GM18505 (cell line): ENCODE measurements at regions not wholly inside any gene's neighbourhood (a gene's known extent, or its start where the extent isn't known, plus 50 kb on each side); places are given as distances from the start of the nearest gene placed in this dataset.

Experiments
- ATAC-seq: cut with Tn5 transposase; IDR thresholded peaks from one replicate; pipeline ENCODE4 v1.9.1; 2021; ENCODE audit not compliant: unreplicated experiment
- POLR2A ChIP-seq: IDR thresholded peaks from 4 replicates; pipeline ENCODE4 v1.6.1; 2011; ENCODE audit warnings: borderline replicate concordance; ENCODE audit not compliant: insufficient read depth, insufficient read length; ENCODE audit errors: extremely low read depth

DNA sequence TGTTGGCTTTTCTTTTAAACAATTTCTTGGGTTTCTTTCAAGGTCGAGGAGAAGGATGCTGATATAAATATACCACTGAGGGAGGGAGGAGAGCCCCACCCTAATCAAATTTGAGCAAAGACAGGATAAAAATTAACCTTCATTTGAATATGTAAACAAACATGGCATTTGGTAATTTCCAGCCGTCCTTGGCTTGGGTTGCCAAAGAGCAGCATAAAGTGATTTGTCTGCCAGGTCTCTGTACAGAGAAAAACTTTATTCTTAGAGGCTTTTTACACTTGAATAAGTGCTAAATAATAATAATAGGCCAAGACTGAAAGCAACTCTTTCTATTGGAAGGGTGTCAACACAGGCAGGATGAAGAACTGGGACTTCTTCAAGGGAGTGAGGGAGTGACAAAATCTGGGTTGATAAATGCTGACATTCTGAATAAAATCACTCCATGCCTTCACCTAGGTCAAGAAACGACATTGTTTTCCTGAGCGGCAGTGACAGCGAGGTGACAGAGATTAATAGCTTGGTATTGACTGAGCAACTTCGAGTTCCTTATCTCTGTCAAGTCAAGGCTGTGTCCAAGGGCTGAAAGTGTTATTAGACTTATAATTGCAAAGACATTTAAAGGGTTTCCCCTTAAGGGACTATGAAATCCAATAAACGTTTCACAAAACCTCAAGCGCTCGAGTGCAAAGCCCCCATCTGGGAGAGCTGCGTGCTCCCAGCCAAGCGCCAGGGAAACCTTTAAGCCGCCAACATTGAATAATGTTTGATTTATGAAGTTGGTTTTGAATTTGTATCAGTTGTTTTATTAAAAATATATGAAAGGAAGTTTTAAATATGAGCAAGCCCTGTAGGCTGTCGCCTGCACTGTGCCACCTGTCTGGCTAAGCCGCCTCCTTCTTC lies 269.5 kb upstream of the N4BP1 start:
- ATAC-seq: no peak
- TF ChIP-seq POLR2A: no peak

DNA sequence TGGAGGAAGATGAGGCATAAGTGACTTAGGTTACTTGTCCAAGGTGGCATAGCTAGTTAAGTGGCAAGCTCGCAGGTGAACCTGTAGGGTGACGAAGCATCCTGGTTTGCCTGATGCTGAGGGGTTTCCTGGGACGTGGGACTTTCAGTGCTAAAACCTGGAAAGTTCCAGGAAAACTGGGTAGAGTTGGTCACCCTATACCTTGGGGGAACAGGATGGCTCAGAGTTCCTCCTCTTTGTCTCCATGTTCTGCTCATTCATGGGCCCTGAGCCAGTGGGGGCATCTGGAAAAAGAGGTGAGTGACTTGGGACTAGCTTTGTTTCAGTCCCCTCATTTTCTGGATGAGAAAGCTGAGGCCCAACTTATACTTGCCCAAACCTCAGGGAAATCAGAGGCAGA lies 268.0 kb upstream of the N4BP1 start:
- ATAC-seq: no peak
- TF ChIP-seq POLR2A: no peak

DNA sequence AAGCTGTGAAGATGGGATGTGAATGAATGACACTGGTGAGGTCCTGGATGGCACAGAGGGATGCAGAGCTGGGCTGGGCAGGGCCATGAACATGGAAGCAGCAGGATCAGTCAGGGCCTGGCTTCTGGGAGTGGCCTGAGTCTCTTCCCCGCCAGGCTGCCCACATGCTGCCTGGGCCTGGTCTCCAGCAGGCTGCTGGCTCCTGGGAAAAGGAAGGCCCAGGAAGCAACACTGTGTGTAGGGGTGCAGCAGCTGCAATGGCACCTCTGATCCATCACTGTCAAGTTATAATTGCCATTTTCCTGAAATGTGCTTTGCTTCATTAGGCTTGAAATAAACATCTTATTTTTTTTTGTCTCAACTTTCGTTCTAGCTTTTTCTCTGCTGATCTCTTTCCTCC lies 260.2 kb upstream of the N4BP1 start:
- no peak for ATAC-seq
- TF ChIP-seq POLR2A: no peak

DNA sequence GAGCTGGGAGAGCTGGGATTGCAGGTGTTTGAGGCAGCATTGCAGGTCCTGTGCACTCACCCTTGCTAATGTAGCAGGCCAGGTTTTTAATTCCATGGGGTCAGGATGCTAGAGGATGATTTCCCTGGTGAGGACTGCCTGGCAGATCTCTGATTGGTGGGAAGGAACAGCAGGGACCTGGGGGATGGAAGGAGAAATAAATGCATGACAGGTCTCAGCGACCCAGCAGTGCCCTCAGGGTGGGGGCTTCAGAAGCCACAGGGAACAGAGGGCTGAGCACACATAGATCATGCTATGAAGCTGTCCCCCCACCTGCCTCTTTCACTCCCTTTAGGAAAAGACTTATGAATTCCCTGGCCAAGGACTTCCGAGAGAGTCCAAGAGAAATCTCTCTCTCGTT lies 255.5 kb upstream of the N4BP1 start:
- no peak for TF ChIP-seq POLR2A
- ATAC-seq: no peak

DNA sequence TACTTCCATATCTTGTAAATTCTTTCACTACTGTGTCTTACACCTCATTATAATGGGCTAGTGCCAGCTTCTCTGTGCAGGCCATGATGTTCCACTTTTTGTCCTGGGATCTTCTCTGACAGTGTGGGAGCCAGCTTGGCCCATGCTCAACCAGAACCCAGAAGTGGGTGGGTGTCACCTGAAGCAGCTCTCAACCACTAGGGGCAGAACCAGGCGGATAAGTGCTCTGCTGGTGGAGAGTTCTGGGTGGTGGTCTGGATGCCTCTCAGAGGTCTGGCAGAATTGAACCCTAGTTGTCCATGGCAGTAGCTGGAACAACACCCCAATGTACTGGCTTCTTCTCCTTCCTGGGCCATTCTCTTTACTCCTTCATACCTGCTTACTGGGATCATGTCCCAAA lies 254.1 kb upstream of the N4BP1 start:
- no peak for TF ChIP-seq POLR2A
- ATAC-seq: no peak

DNA sequence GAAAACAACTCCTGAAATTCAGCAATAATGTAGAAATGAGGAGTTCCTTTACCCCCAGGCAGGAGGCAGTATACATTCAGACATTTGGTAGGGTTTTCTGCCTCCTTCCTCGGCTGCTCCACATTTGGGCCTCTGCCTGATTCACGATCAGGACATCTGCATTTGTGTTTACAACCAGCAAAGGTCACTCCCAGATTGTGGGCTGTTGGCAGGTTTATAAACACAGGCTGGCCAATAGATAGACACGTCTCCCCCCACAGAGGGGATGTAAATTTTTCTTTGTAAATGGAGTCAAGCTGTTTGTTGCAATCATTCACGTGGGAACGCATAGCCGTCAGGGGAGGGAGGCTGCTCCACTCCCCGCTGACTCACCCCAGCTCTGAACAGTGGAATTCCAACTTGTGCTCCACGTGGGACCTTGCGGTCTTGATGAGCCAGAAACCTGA lies 252.1 kb upstream of the N4BP1 start:
- ATAC-seq: no peak
- no peak for TF ChIP-seq POLR2A

DNA sequence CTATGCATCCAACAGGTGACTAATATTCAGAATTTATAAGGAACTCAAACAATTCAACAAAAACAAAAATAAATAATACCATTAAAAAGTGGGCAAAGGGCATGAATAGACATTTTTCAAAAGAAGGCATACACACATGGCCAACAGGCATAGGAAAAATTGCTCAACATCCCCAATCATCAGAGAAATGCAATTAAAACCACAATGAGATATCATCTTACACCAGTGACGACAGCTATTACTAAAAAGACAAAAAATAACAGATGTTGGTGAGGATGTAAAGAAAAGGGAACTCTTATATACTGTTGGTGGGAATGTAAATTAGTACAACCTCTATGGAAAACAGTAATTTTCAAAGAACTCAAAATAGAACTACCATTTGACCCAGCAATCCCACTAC lies 250.4 kb upstream of the N4BP1 start:
- TF ChIP-seq POLR2A: no peak
- ATAC-seq: no peak

DNA sequence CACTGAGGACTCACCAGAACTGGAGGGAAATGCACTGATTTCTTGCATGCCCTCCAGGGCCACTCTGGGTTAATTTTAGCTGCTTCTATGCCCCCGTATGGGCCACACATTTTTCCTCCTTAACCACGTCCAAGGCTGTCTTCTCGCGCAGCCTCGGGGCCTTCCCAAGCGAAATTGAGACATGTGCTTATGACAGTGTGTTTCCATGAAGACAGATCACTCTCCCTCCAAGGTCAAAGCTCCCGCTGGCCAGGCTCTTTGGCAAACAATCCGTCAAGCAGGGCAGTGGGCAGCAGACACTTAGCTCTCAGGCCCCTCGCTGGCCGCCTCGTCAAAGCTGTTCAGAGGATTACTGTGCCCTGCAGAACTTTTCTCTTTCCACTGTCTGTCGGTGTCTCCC lies 243.0 kb upstream of the N4BP1 start:
- ATAC-seq: no peak
- TF ChIP-seq POLR2A: no peak

DNA sequence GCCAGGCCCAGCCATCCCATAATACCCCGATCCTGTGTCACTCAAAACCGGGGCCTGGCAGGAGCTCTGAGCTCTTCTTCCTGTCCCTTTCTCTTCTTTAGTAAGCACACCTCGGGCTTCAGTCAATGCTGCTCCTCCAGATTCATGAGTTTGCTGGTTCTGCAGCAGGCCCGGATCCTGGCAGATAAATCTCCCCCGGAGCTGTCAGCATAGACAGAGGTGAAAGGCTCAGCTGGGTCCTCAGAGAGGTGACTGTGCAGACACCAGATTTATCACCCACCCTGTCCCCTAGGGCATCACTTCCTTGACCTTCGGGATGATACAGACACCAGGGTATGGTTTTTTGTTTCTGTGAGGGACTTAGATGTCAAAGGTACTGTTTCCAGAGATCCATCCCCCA lies 242.5 kb upstream of the N4BP1 start:
- TF ChIP-seq POLR2A: no peak
- ATAC-seq: no peak

DNA sequence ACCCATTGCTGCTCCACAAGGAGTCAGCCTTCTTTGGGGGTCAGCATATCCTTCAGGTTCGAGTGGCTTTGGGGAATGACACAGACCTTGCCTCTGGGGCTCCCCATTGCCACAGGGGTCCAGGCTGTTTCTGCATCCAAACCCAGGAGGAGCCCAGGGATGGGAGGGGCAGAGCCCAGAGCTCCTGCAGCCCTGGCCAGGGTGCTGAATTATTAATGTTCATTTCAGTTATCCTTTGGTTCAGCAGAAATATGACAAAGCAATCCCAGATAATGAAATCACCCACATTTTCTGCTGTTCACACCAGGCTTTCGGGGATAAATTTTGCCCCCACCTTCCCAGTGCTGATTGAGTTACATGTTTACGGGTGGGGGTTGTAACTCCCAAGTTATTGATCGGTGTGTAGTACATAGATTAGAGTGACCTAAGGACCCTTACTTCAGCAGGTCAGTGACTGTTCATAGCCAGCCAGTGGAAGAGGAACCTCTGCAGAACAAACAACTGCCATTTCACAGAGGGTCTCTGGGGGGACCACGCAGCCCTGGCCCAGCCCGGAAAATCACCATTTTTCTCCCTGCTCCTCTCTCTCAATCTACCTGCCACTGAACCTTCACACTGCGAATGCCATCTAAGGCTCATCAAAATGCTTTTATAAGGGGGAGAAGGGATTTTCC lies 240.3 kb upstream of the N4BP1 start:
- no peak for ATAC-seq
- no peak for TF ChIP-seq POLR2A

DNA sequence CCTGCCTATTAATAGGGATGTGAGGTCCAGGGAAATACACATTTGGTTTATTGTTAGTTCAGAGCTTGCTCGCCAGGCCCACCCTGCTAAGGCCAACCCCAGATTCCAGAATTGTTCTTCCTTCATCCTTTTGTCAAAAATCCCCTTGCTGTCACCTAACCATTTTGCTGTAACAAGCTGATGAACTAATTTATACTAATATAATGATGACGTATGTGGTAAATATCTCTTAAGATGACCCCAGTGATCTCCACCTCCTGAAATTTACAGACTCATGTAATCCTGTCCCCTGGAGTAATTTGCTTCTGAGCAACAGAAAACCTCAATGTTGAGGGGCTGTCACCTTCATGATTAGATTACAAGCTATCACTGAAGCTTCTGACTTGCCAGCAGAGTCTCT lies 236.3 kb upstream of the N4BP1 start:
- no peak for TF ChIP-seq POLR2A
- ATAC-seq: no peak

DNA sequence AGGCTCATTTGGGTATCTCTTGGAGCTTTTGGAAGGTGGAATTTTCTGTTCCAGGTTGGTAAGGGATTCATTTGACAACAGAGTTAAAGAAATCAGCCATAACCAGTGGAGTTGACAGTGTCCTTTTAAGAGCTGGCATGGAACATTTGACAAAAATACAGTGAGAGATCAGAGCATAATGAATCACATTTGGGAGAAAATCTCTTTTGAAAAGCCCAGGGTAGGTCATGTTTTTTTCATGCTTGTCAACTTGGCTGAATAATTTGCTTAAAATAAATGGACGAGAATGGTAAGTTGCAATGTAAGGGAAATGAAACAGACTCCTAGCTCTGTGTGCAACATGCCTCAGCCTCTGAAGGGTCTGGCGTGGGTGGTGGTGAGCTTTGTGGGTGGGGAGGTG lies 235.3 kb upstream of the N4BP1 start:
- no peak for TF ChIP-seq POLR2A
- ATAC-seq: no peak

DNA sequence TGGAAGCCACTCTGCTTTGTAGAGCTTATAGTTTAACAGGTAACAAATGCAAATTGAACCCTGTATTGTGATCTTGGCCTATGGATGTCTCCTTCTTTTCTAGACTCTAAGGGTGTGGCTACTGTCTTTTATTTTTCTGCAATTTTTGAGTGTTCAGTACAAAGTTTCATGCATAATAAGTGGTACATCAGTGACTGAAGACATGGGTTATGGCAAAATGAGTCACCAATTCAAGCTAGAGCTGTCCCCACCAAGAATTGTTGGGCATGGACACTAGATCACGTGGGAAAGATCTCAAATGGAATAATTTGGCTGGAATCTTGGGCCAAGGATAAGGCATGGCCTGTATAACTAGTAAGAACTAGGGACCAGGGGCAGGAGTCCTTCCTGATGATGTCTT lies 228.4 kb upstream of the N4BP1 start:
- no peak for ATAC-seq
- no peak for TF ChIP-seq POLR2A

DNA sequence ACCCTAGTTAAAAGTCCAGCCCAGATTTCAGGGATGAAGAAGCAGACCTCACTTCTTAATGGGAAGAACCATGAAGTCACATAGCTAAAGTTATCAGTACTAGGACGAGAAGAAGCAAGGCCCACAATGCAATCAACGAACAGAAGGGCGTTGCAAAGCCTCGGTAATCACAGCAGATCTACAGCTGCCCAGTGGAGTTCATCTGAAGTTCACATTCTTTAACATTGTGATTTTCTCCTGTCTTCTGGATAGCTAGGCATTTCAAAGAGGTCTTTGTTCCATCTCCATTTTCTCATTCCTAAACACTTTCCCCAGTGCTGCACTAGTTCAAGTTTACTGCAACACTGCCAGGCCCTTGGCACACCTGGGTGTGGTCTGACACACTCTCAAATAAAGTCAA lies 226.7 kb upstream of the N4BP1 start:
- no peak for TF ChIP-seq POLR2A
- ATAC-seq: no peak

DNA sequence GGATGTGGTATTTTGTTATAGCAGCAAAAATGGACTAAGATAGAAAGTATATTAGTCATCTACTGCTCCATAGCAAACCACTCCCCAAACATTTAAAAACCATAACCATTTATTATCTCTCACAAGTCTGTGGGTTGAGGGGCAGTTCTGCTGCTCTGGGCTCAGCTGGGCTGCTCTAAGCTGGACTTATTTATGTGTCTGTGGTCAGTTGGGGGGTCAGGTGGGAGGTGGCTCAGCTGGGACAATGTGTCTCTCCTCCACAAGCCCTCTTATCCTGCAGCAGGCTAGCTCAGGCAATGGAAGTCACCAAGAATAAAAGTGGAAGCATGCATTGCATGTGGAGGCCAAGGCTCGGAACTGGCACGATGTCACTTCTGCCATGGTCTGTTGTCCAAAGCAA lies 226.1 kb upstream of the N4BP1 start:
- ATAC-seq: no peak
- no peak for TF ChIP-seq POLR2A

DNA sequence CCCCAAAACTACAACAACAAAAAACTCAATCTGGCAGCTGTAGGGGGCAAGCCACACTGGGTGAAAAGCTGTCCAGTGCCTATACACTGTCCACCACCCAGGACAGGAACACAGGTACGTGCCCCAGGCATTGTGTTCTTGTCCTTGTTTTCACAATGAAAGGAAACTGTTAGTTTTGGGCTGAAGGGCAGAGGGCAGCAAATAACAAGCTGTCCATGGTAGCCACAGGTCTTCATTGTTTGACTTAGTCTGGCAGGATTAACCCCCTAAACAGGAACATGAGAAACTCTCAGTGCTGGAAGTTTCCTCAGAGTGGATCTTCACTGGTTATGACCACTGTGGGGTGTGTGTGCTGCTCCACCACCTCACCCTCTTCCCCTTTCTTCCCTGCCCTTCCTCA lies 224.6 kb upstream of the N4BP1 start:
- no peak for TF ChIP-seq POLR2A
- ATAC-seq: no peak
